Nephron progenitor cell (in vitro differentiated cells): ENCODE measurements at regions not wholly inside any gene's neighbourhood (a gene's known extent, or its start where the extent isn't known, plus 50 kb on each side); places are given as distances from the start of the nearest gene placed in this dataset.

ENCODE experiments used
- DNase-seq: peaks from one replicate; pipeline ENCODE4 v3.0.0; 2021
- H3K27ac Mint-ChIP-seq: 2 replicates; pipeline ENCODE4 v1.8.0; 2021; ENCODE audit warnings: mild to moderate bottlenecking, moderate library complexity, mixed read lengths
- H3K27me3 Mint-ChIP-seq: 2 replicates; pipeline ENCODE4 v1.8.0; 2021; ENCODE audit warnings: mild to moderate bottlenecking, low read depth, mixed read lengths; ENCODE audit not compliant: poor library complexity
- H3K36me3 Mint-ChIP-seq: 2 replicates; pipeline ENCODE4 v1.8.0; 2021; ENCODE audit warnings: low read depth, mixed read lengths
- H3K4me1 Mint-ChIP-seq: 2 replicates; pipeline ENCODE4 v1.8.0; 2021; ENCODE audit warnings: mixed read lengths
- H3K4me3 Mint-ChIP-seq: 2 replicates; pipeline ENCODE4 v1.8.0; 2021; ENCODE audit warnings: mild to moderate bottlenecking, moderate library complexity, mixed read lengths
- H3K9me3 Mint-ChIP-seq: 2 replicates; pipeline ENCODE4 v1.8.0; 2021; ENCODE audit warnings: mild to moderate bottlenecking, moderate library complexity, mixed read lengths
- TF ChIP-seq, protein P1 (sequence below): fragments of 200-600 bp; sonication (generic); IDR thresholded peaks from 2 replicates; pipeline ENCODE4 v1.5.0; 2021; ENCODE audit warnings: antibody characterized with exemption

GRCh38 chr9:116049456-116049855 lies 104.1 kb upstream of the PAPPA start:
- Mint-ChIP-seq H3K9me3 (peaks cover 10% of the 10 kb centered on the region), H3K4me1 (no peaks in the 10 kb centered on the region), H3K27ac (no peak overlapping the region), H3K27me3 (peaks cover 17% of the 10 kb centered on the region), H3K4me3 (no peak overlapping the region), H3K36me3 (no peaks in the 10 kb centered on the region)
- TF ChIP-seq, protein P1, sequence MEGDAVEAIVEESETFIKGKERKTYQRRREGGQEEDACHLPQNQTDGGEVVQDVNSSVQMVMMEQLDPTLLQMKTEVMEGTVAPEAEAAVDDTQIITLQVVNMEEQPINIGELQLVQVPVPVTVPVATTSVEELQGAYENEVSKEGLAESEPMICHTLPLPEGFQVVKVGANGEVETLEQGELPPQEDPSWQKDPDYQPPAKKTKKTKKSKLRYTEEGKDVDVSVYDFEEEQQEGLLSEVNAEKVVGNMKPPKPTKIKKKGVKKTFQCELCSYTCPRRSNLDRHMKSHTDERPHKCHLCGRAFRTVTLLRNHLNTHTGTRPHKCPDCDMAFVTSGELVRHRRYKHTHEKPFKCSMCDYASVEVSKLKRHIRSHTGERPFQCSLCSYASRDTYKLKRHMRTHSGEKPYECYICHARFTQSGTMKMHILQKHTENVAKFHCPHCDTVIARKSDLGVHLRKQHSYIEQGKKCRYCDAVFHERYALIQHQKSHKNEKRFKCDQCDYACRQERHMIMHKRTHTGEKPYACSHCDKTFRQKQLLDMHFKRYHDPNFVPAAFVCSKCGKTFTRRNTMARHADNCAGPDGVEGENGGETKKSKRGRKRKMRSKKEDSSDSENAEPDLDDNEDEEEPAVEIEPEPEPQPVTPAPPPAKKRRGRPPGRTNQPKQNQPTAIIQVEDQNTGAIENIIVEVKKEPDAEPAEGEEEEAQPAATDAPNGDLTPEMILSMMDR = no peak
- no peak for DNase-seq

DNA sequence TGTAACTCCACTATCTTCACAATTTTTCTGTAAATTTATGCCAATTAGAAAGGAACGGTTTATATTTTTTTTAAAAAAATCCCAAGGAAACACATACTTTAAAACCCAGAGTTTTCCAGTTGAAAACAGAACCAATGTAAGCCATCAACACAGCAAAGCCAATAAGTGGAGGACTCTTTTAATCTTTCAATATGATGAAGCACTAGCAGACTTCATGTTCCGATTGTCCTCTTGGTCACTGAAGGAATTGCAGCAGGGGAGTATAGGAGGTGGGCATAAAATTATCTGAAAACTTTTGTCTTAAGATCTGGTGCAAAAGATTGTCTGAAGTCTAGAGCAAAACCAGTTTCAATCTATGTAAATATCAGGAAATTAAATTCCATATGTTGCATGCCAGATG lies 102.1 kb upstream of the PAPPA start:
- no peak overlapping the region for H3K27ac Mint-ChIP-seq
- H3K4me1 Mint-ChIP-seq = no peaks in the 10 kb centered on the region
- TF ChIP-seq, protein P1 = no peak
- no peaks in the 10 kb centered on the region for H3K9me3 Mint-ChIP-seq
- DNase-seq = no peak
- no peak overlapping the region for H3K4me3 Mint-ChIP-seq
- no peaks in the 10 kb centered on the region for H3K36me3 Mint-ChIP-seq
- peaks cover 17% of the 10 kb centered on the region for H3K27me3 Mint-ChIP-seq

- H3K36me3 Mint-ChIP-seq = no peaks in the 10 kb centered on the region
These were observed 98.1 kb upstream of the PAPPA start for GRCh38 chr9:116055536-116055935.

GRCh38 chr9:116057371-116057770 lies 96.2 kb upstream of the PAPPA start:
- H3K4me3 Mint-ChIP-seq = no peak overlapping the region
- no peak for DNase-seq
- H3K36me3 Mint-ChIP-seq = no peaks in the 10 kb centered on the region
- no peaks in the 10 kb centered on the region for H3K4me1 Mint-ChIP-seq
- H3K9me3 Mint-ChIP-seq = no peaks in the 10 kb centered on the region
- no peaks in the 10 kb centered on the region for H3K27me3 Mint-ChIP-seq
- no peak overlapping the region for H3K27ac Mint-ChIP-seq
- TF ChIP-seq, protein P1 = no peak

More at GRCh38 chr9:116055536-116055935, 98.1 kb upstream of the PAPPA start:
- Mint-ChIP-seq H3K4me3 (no peak overlapping the region), H3K27ac (no peak overlapping the region), H3K27me3 (peaks cover 7% of the 10 kb centered on the region), H3K4me1 (no peaks in the 10 kb centered on the region), H3K9me3 (no peaks in the 10 kb centered on the region)
- DNase-seq = no peak
- TF ChIP-seq, protein P1 = no peak

DNA sequence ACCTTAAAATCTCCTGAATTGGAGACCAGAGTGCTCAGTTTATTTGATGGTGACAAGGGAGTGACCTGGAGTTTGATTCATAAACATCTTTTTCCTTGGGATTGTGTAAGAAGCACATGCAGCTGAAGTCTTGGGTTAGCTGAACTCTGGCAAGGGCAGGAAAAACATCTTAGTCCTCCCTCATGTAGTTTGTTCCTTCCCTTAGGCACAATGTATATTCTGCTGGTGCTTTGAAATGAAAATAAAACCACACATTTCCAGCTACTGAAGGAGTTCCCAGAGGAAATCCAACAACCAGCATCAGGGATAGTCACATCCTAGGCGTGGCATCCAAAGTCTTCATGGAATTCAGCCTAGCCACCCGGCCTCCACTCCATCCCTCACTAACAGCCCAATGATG lies 95.2 kb upstream of the PAPPA start:
- Mint-ChIP-seq H3K36me3 (no peaks in the 10 kb centered on the region), H3K27ac (no peak overlapping the region), H3K27me3 (no peaks in the 10 kb centered on the region), H3K4me3 (no peak overlapping the region), H3K9me3 (no peaks in the 10 kb centered on the region), H3K4me1 (no peaks in the 10 kb centered on the region)
- DNase-seq = no peak
- TF ChIP-seq, protein P1 = no peak

DNA sequence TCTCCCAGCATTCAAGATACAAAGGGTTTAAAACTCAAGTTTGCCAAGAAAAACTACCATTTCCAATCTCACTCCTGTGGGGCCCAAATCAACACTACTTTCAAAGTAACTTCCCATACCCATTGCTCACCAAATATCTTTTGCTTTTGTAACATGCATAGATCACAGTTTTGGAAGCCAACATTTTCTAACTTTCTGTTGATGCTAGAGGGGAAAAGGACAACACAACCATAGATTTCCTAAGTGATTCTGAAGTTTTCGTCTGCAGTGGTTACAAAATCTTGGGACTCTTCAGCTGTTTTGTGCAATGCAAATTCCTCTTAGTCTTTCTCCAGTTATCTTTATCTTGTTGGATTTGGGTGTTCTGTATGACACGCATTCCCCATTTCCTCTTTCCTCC lies 94.1 kb upstream of the PAPPA start:
- Mint-ChIP-seq H3K4me3 (no peak overlapping the region), H3K27ac (no peak overlapping the region), H3K36me3 (no peaks in the 10 kb centered on the region), H3K27me3 (no peaks in the 10 kb centered on the region), H3K4me1 (no peaks in the 10 kb centered on the region), H3K9me3 (no peaks in the 10 kb centered on the region)
- DNase-seq = no peak
- TF ChIP-seq, protein P1 = no peak
